ENCODE measurements at regions not wholly inside any gene's neighbourhood (a gene's known extent, or its start where the extent isn't known, plus 50 kb on each side); places are given as distances from the start of the nearest gene placed in this dataset.

- H3K79me2 ChIP-seq (ENCODE audit: insufficient read depth, low read depth, low read length): no peaks in the 10 kb centered on the region
- TF ChIP-seq CTCF (conservative IDR thresholded peaks at IDR 0.05; ENCODE audit: low read length): no peak
- no peaks in the 10 kb centered on the region for H3K36me3 ChIP-seq (ENCODE audit: insufficient read depth, low read length)
- no peak overlapping the region for H3K27ac ChIP-seq (ENCODE audit: low read depth, low read length, poor library complexity, severe bottlenecking)
- intact Hi-C loops (cut with micrococcal nuclease; ENCODE audit: unreplicated experiment): no loop called here
- ChIA-PET POLR2A (no interaction called here), CTCF (ENCODE audit: unreplicated experiment) (no interaction called here)
- no peak overlapping the region for H2AFZ ChIP-seq (ENCODE audit: low read length)
- H3K9me3 ChIP-seq (ENCODE audit: low read length): no peaks in the 10 kb centered on the region
- no peaks in the 10 kb centered on the region for H4K20me1 ChIP-seq (ENCODE audit: insufficient read depth, low read length)
- no peaks in the 10 kb centered on the region for H3K4me1 ChIP-seq (ENCODE audit: insufficient read depth, low read length, poor library complexity, severe bottlenecking)
- no peaks in the 10 kb centered on the region for H3K9me2 ChIP-seq (ENCODE audit: insufficient read depth, low read length)
- no peak overlapping the region for H3K4me3 ChIP-seq (ENCODE audit: low read depth, low read length, poor library complexity, severe bottlenecking)
- no peak for DNase-seq (ENCODE audit: low spot score)
- H3K4me2 ChIP-seq (ENCODE audit: low read length): no peak overlapping the region
- no TSS peak for BruUV-seq (replicated peaks)
These were observed 468.6 kb downstream of the XPNPEP1 start for GRCh38 chr10:109454691-109455090.

GRCh38 chr10:109451879-109452278 is 471.4 kb downstream of the XPNPEP1 start:
- no peak overlapping the region for H2AFZ ChIP-seq (ENCODE audit: low read length)
- no peak overlapping the region for H3K4me3 ChIP-seq (ENCODE audit: low read depth, low read length, poor library complexity, severe bottlenecking)
- CTCF ChIA-PET (ENCODE audit: unreplicated experiment): no interaction called here
- TF ChIP-seq EZH2phosphoT487 (IDR thresholded peaks at IDR 0.05; ENCODE audit: borderline replicate concordance, low read depth, low read length) (no peak), CTCF (conservative IDR thresholded peaks at IDR 0.05; ENCODE audit: low read length) (no peak)
- intact Hi-C loops (cut with micrococcal nuclease; ENCODE audit: unreplicated experiment): no loop called here
- H3K27ac ChIP-seq (ENCODE audit: low read depth, low read length, poor library complexity, severe bottlenecking): no peak overlapping the region
- H4K20me1 ChIP-seq (ENCODE audit: insufficient read depth, low read length): no peaks in the 10 kb centered on the region
- no peak for DNase-seq (ENCODE audit: low spot score)
- BruUV-seq (replicated peaks): no TSS peak
- no peak overlapping the region for H3K4me2 ChIP-seq (ENCODE audit: low read length)
- no peaks in the 10 kb centered on the region for H3K36me3 ChIP-seq (ENCODE audit: insufficient read depth, low read length)
- H3K4me1 ChIP-seq (ENCODE audit: insufficient read depth, low read length, poor library complexity, severe bottlenecking): no peaks in the 10 kb centered on the region
- POLR2A ChIA-PET: interaction anchor here (0.6 kb wide), 1 partner anchor 16 kb away, joined by 3 read pairs; no protein-coding TSS in a partner anchor
- no peaks in the 10 kb centered on the region for H3K9me2 ChIP-seq (ENCODE audit: insufficient read depth, low read length)
- no peaks in the 10 kb centered on the region for H3K9me3 ChIP-seq (ENCODE audit: low read length)
- H3K79me2 ChIP-seq (ENCODE audit: insufficient read depth, low read depth, low read length): no peaks in the 10 kb centered on the region

GRCh38 chr10:109450702-109451101 is 472.6 kb downstream of the XPNPEP1 start:
- intact Hi-C loops (cut with micrococcal nuclease; ENCODE audit: unreplicated experiment): no loop called here
- ChIA-PET POLR2A (interaction anchor here (0.6 to 1.6 kb wide), 3 partner anchors 26 to 1929 kb away, joined by 4 to 6 read pairs (median 4); no protein-coding TSS in a partner anchor), CTCF (ENCODE audit: unreplicated experiment) (no interaction called here)
- H3K4me2 ChIP-seq (ENCODE audit: low read length): no peak overlapping the region
- H3K36me3 ChIP-seq (ENCODE audit: insufficient read depth, low read length): no peaks in the 10 kb centered on the region
- H3K4me3 ChIP-seq (ENCODE audit: low read depth, low read length, poor library complexity, severe bottlenecking): no peak overlapping the region
- no peaks in the 10 kb centered on the region for H3K4me1 ChIP-seq (ENCODE audit: insufficient read depth, low read length, poor library complexity, severe bottlenecking)
- H3K79me2 ChIP-seq (ENCODE audit: insufficient read depth, low read depth, low read length): no peaks in the 10 kb centered on the region
- no peak overlapping the region for H2AFZ ChIP-seq (ENCODE audit: low read length)
- no peaks in the 10 kb centered on the region for H4K20me1 ChIP-seq (ENCODE audit: insufficient read depth, low read length)
- H3K9me3 ChIP-seq (ENCODE audit: low read length): no peaks in the 10 kb centered on the region
- no TSS peak for BruUV-seq (replicated peaks)
- TF ChIP-seq EZH2phosphoT487 (IDR thresholded peaks at IDR 0.05; ENCODE audit: borderline replicate concordance, low read depth, low read length) (no peak), CTCF (conservative IDR thresholded peaks at IDR 0.05; ENCODE audit: low read length) (no peak)
- no peak overlapping the region for H3K27ac ChIP-seq (ENCODE audit: low read depth, low read length, poor library complexity, severe bottlenecking)
- DNase-seq (ENCODE audit: low spot score): no peak
- H3K9me2 ChIP-seq (ENCODE audit: insufficient read depth, low read length): no peaks in the 10 kb centered on the region

Data from OCI-LY7 (cell line).